IMR-90 (cell line): ENCODE measurements at regions not wholly inside any gene's neighbourhood (a gene's known extent, or its start where the extent isn't known, plus 50 kb on each side); places are given as distances from the start of the nearest gene placed in this dataset.

Experiments used
- ATAC-seq: fragments of 200-7000 bp; cut with Tn5 transposase; 2 replicates; pipeline ENCODE4 v1.9.1; 2020; ENCODE audit warnings: low read depth, mild to moderate bottlenecking, moderate library complexity
- BruUV-seq: library from RNA; stranded (reverse); fragments of 400-500 nt; replicated peaks from 2 replicates; lab custom pipeline; 2021; lab: Mats Ljungman, UMichigan
- CTCF ChIA-PET: fragments of 300-600 bp; formaldehyde crosslinking; extraction: SDS; loops from one replicate; lab custom pipeline; 2021; ENCODE audit warnings: antibody characterized with exemption; lab: Yijun Ruan, JAX
- POLR2A ChIA-PET: fragments of 300-600 bp; sonication (Branson Sonifier 250); formaldehyde crosslinking; loops from one replicate; lab custom pipeline; 2022; ENCODE audit warnings: antibody characterized with exemption; ENCODE audit not compliant: unreplicated experiment; lab: Charles Lee
- DNase-seq: peaks from one replicate; pipeline ENCODE4 v3.0.0; 2013
- H2AFZ ChIP-seq: replicated peaks from 2 replicates; pipeline ENCODE3; 2013; ENCODE audit warnings: low read length, mild to moderate bottlenecking; ENCODE audit not compliant: poor library complexity
- H2AK5ac ChIP-seq: 2 replicates; pipeline ENCODE4 v1.6.1; 2013; ENCODE audit warnings: low read depth, low read length, inconsistent platforms
- H2AK9ac ChIP-seq: replicated peaks from 2 replicates; pipeline ENCODE3; 2013; ENCODE audit warnings: mild to moderate bottlenecking, low read depth, low read length, moderate library complexity; ENCODE audit not compliant: poor library complexity
- H2BK120ac ChIP-seq: 2 replicates; pipeline ENCODE4 v1.6.1; 2013; ENCODE audit warnings: low read depth, low read length, inconsistent platforms
- H2BK15ac ChIP-seq: 3 replicates; pipeline ENCODE4 v1.6.1; 2013; ENCODE audit warnings: low read depth, low read length, inconsistent platforms
- H2BK20ac ChIP-seq: 2 replicates; pipeline ENCODE4 v1.6.1; 2013; ENCODE audit warnings: low read depth, mild to moderate bottlenecking, inconsistent platforms, low read length, moderate library complexity
- H2BK5ac ChIP-seq: 2 replicates; pipeline ENCODE4 v1.6.1; 2013; ENCODE audit warnings: mild to moderate bottlenecking, low read depth, low read length, inconsistent platforms; ENCODE audit not compliant: poor library complexity, severe bottlenecking
- H3K14ac ChIP-seq: replicated peaks from 2 replicates; pipeline ENCODE4 v1.6.1; 2013; ENCODE audit warnings: low read depth, low read length, inconsistent platforms
- H3K18ac ChIP-seq: 2 replicates; pipeline ENCODE4 v1.6.1; 2013; ENCODE audit warnings: low read depth, low read length, control low read depth
- H3K23ac ChIP-seq: 2 replicates; pipeline ENCODE4 v1.6.1; 2013; ENCODE audit warnings: low read depth, low read length, inconsistent platforms
- H3K27ac ChIP-seq: 2 replicates; pipeline ENCODE4 v1.5.1; 2013; ENCODE audit warnings: mild to moderate bottlenecking, control low read depth, low read length; ENCODE audit not compliant: insufficient read depth
- H3K27me3 ChIP-seq: 2 replicates; pipeline ENCODE4 v1.6.1; 2013; ENCODE audit warnings: low read length; ENCODE audit not compliant: control insufficient read depth, insufficient read depth
- H3K36me3 ChIP-seq: 2 replicates; pipeline ENCODE4 v1.6.1; 2013; ENCODE audit warnings: low read length, mixed read lengths; ENCODE audit not compliant: control insufficient read depth, insufficient read depth
- H3K4ac ChIP-seq: 2 replicates; pipeline ENCODE4 v1.6.1; 2013; ENCODE audit warnings: low read depth, low read length, inconsistent platforms
- H3K4me1 ChIP-seq: 2 replicates; pipeline ENCODE4 v1.6.1; 2013; ENCODE audit warnings: low read length, mixed read lengths; ENCODE audit not compliant: control insufficient read depth, insufficient read depth
- H3K4me2 ChIP-seq: 2 replicates; pipeline ENCODE4 v1.6.1; 2013; ENCODE audit warnings: low read depth, mild to moderate bottlenecking, control low read depth, low read length, moderate library complexity
- H3K4me3 ChIP-seq: 2 replicates; pipeline ENCODE4 v1.5.1; 2013; ENCODE audit warnings: low read depth, mild to moderate bottlenecking, control low read depth, low read length, moderate library complexity; ENCODE audit not compliant: insufficient read depth
- H3K56ac ChIP-seq: 2 replicates; pipeline ENCODE4 v1.6.1; 2013; ENCODE audit warnings: low read length, inconsistent platforms; ENCODE audit not compliant: insufficient read depth; ENCODE audit errors: extremely low read depth
- H3K79me1 ChIP-seq, 2 experiments: 2 replicates each; pipeline ENCODE4 v1.6.1; 2013; ENCODE audit warnings: low read length in 2 of 2, inconsistent platforms in 1 of 2, low read depth in 1 of 2
- H3K9ac ChIP-seq: 2 replicates; pipeline ENCODE4 v1.6.1; 2013; ENCODE audit warnings: low read depth, low read length, control low read depth
- H3K9me1 ChIP-seq: 2 replicates; pipeline ENCODE4 v1.6.1; 2013; ENCODE audit warnings: low read length, inconsistent platforms; ENCODE audit not compliant: insufficient read depth
- H3K9me3 ChIP-seq: 2 replicates; pipeline ENCODE4 v1.6.1; 2013; ENCODE audit warnings: low read length; ENCODE audit not compliant: control insufficient read depth, insufficient read depth
- H4K20me1 ChIP-seq: 2 replicates; pipeline ENCODE4 v1.6.1; 2013; ENCODE audit warnings: low read length, inconsistent platforms; ENCODE audit not compliant: insufficient read depth
- H4K5ac ChIP-seq: 2 replicates; pipeline ENCODE4 v1.6.1; 2013; ENCODE audit warnings: mild to moderate bottlenecking, low read depth, low read length, control low read depth
- H4K8ac ChIP-seq, 2 experiments: 2 replicates each; pipeline ENCODE4 v1.6.1; 2013; ENCODE audit warnings: low read depth in 2 of 2, low read length in 2 of 2, control low read depth in 1 of 2, inconsistent platforms in 1 of 2
- H4K91ac ChIP-seq: 2 replicates; pipeline ENCODE4 v1.6.1; 2013; ENCODE audit warnings: low read depth, low read length, inconsistent platforms; ENCODE audit not compliant: insufficient read depth
- BHLHE40 ChIP-seq: fragments of 150-350 bp; IDR thresholded peaks from 2 replicates; pipeline ENCODE4 v1.6.1; 2016; ENCODE audit warnings: mild to moderate bottlenecking, low read depth, low read length
- CEBPB ChIP-seq: IDR thresholded peaks from 2 replicates; pipeline ENCODE4 v1.6.1; 2012; ENCODE audit warnings: low read depth, low read length, improper control_type of control experiment
- CHD1 ChIP-seq: IDR thresholded peaks from 2 replicates; pipeline ENCODE4 v1.6.1; 2012; ENCODE audit warnings: low read depth, low read length, improper control_type of control experiment
- CTCF ChIP-seq: conservative IDR thresholded peaks from 2 replicates; pipeline ENCODE4 v1.5.1; 2012; ENCODE audit warnings: mild to moderate bottlenecking, low read depth, low read length, improper control_type of control experiment
- ELK1 ChIP-seq: fragments of 150-350 bp; IDR thresholded peaks from 2 replicates; pipeline ENCODE4 v1.6.1; 2016; ENCODE audit warnings: low read depth, mild to moderate bottlenecking, low read length, moderate library complexity, borderline replicate concordance
- FOS ChIP-seq: fragments of 150-350 bp; IDR thresholded peaks from 2 replicates; pipeline ENCODE4 v1.6.1; 2016; ENCODE audit warnings: low read depth, low read length
- MAFK ChIP-seq: IDR thresholded peaks from 2 replicates; pipeline ENCODE4 v1.6.1; 2012; ENCODE audit warnings: low read depth, low read length, improper control_type of control experiment
- MAZ ChIP-seq: IDR thresholded peaks from 2 replicates; pipeline ENCODE4 v1.6.1; 2012; ENCODE audit warnings: low read depth, mild to moderate bottlenecking, low read length, improper control_type of control experiment, moderate library complexity, borderline replicate concordance
- MXI1 ChIP-seq: IDR thresholded peaks from 2 replicates; pipeline ENCODE4 v1.6.1; 2012; ENCODE audit warnings: low read depth, mild to moderate bottlenecking, low read length, moderate library complexity, borderline replicate concordance
- NFE2L2 ChIP-seq: fragments of 150-350 bp; IDR thresholded peaks from 2 replicates; pipeline ENCODE4 v1.6.1; 2016; ENCODE audit warnings: low read depth, mild to moderate bottlenecking, low read length
- POLR2A ChIP-seq: IDR thresholded peaks from 2 replicates; pipeline ENCODE4 v1.6.1; 2012; ENCODE audit warnings: mild to moderate bottlenecking, low read depth, low read length
- RAD21 ChIP-seq: IDR thresholded peaks from 2 replicates; pipeline ENCODE4 v1.6.1; 2012; ENCODE audit warnings: low read length, improper control_type of control experiment
- RCOR1 ChIP-seq: IDR thresholded peaks from 2 replicates; pipeline ENCODE4 v1.6.1; 2012; ENCODE audit warnings: mild to moderate bottlenecking, low read length, improper control_type of control experiment; ENCODE audit not compliant: insufficient replicate concordance
- RFX5 ChIP-seq: IDR thresholded peaks from 2 replicates; pipeline ENCODE4 v1.8.0; 2012; ENCODE audit warnings: low read depth, mild to moderate bottlenecking, low read length, moderate library complexity
- SMC3 ChIP-seq: fragments of 150-350 bp; IDR thresholded peaks from 2 replicates; pipeline ENCODE4 v1.6.1; 2016; ENCODE audit warnings: low read depth, mild to moderate bottlenecking, antibody characterized with exemption, low read length, moderate library complexity
- USF2 ChIP-seq: fragments of 150-350 bp; IDR thresholded peaks from 2 replicates; pipeline ENCODE4 v1.6.1; 2017; ENCODE audit warnings: mild to moderate bottlenecking, antibody characterized with exemption, low read length, low read depth
- WGBS, 2 experiments: methylation state at CpG; one replicate each; pipeline versions ENCODE4 v1.1.5 to v1.1.7; 2013; ENCODE audit warnings: missing lambda C conversion rate in 2 of 2; ENCODE audit not compliant: insufficient read length in 1 of 2; ENCODE audit errors: extremely low coverage in 2 of 2; 5-methylcytosine and 5-hydroxymethylcytosine counted together
- dilution Hi-C: fragments of 300-500 bp; cut with HindIII; formaldehyde crosslinking; loops from one replicate; pipeline ENCODE4 v1.14.3; 2018; ENCODE audit warnings: low sequenced_read_pairs; ENCODE audit not compliant: unreplicated experiment
- in situ Hi-C: fragments of 300-500 bp; cut with MboI; formaldehyde crosslinking; loops from 3 replicates; pipeline ENCODE4 v1.14.3; 2019; ENCODE audit warnings: low sequenced_read_pairs, inconsistent platforms, mixed read lengths
- intact Hi-C: fragments of 100-400 bp; cut with micrococcal nuclease; formaldehyde crosslinking; loops from 2 replicates; pipeline ENCODE4 v1.10.0; 2022

GRCh38 chr18:77548790-77549420, 299.3 kb downstream of the GALR1 start:
- Histone ChIP-seq H2BK120ac (no peak overlapping the region), H2BK5ac (no peak overlapping the region), H3K18ac (no peak overlapping the region), H3K9ac (no peak overlapping the region), H3K4me1 (no peaks in the 10 kb centered on the region), H4K8ac (no peak overlapping the region), H3K27ac (no peak overlapping the region), H2BK15ac (no peak overlapping the region), H4K20me1 (no peaks in the 10 kb centered on the region), H3K56ac (no peak overlapping the region), H2AK9ac (no peak overlapping the region), H3K9me1 (no peaks in the 10 kb centered on the region), H2AFZ (no peak overlapping the region), H4K91ac (no peak overlapping the region), H3K27me3 (no peaks in the 10 kb centered on the region), H3K4me2 (no peak overlapping the region), H2BK20ac (no peak overlapping the region), H3K9me3 (peaks cover 18% of the 10 kb centered on the region), H3K4ac (no peak overlapping the region), H3K36me3 (no peaks in the 10 kb centered on the region), H3K4me3 (no peak overlapping the region), H3K14ac (no peak overlapping the region), H3K79me1 (no peaks in the 10 kb centered on the region), H3K23ac (no peak overlapping the region), H2AK5ac (no peak overlapping the region), H4K5ac (no peak overlapping the region)
- POLR2A ChIA-PET, result no interaction called here
- CTCF ChIA-PET, result no interaction called here
- dilution Hi-C loops (no loop called here), intact Hi-C loops (no loop called here), in situ Hi-C loops (no loop called here)
- no peak for TF ChIP-seq POLR2A
- no peak for TF ChIP-seq RFX5
- no peak for TF ChIP-seq MXI1
- no peak for TF ChIP-seq RAD21
- no peak for TF ChIP-seq MAFK
- TF ChIP-seq SMC3, result no peak
- no peak for TF ChIP-seq NFE2L2
- TF ChIP-seq CHD1, result no peak
- TF ChIP-seq MAZ, result no peak
- no peak for TF ChIP-seq CEBPB
- TF ChIP-seq BHLHE40, result no peak
- no peak for TF ChIP-seq ELK1
- no peak for TF ChIP-seq USF2
- TF ChIP-seq CTCF, result no peak
- TF ChIP-seq RCOR1, result no peak
- TF ChIP-seq FOS, result no peak
- no TSS peak for BruUV-seq
- no peak for ATAC-seq
- 28% methylated on average over 3 of the region's 8 CpGs; no CpG with 5 or more reads in 1 of the 2 experiments for WGBS, 2 experiments
- no peak for DNase-seq
